Panc1 (cell line): ENCODE measurements at regions not wholly inside any gene's neighbourhood (a gene's known extent, or its start where the extent isn't known, plus 50 kb on each side); places are given as distances from the start of the nearest gene placed in this dataset.

ENCODE experiments used
- ATAC-seq: fragments of 200-7000 bp; cut with Tn5 transposase; 2 replicates; pipeline ENCODE4 v1.9.1; 2020; ENCODE audit warnings: mild to moderate bottlenecking, moderate library complexity
- BruUV-seq: library from RNA; stranded (reverse); fragments of 400-500 nt; replicated peaks from 2 replicates; lab custom pipeline; 2021; lab: Mats Ljungman, UMichigan
- CTCF ChIA-PET: fragments of 300-600 bp; sonication (Branson Sonifier 250); formaldehyde crosslinking; loops from one replicate; lab custom pipeline; 2022; ENCODE audit warnings: antibody characterized with exemption; lab: Charles Lee
- POLR2A ChIA-PET: fragments of 300-600 bp; sonication (Branson Sonifier 250); formaldehyde crosslinking; loops from one replicate; lab custom pipeline; 2022; ENCODE audit warnings: antibody characterized with exemption; lab: Charles Lee
- DNase-seq: peaks from one replicate; pipeline ENCODE4 v3.0.0-alpha.2; 2010; ENCODE audit warnings: low read depth, low spot score
- H3K27ac ChIP-seq: 2 replicates; pipeline ENCODE4 v1.5.1; 2011; ENCODE audit warnings: mild to moderate bottlenecking, low read length, inconsistent platforms
- H3K27me3 ChIP-seq: fragments of 200-500 bp; sonication (Bioruptor generic); 2 replicates; pipeline ENCODE4 v1.6.0; 2014; ENCODE audit warnings: low read length, inconsistent platforms; ENCODE audit not compliant: control insufficient read depth, insufficient read depth
- H3K36me3 ChIP-seq: fragments of 200-500 bp; sonication (Bioruptor generic); 2 replicates; pipeline ENCODE4 v1.5.1; 2014; ENCODE audit warnings: inconsistent platforms, mild to moderate bottlenecking, low read length, moderate library complexity; ENCODE audit not compliant: control insufficient read depth, insufficient read depth
- H3K4me1 ChIP-seq: 2 replicates; pipeline ENCODE4 v1.5.1; 2011; ENCODE audit warnings: inconsistent platforms, mild to moderate bottlenecking, low read length, moderate library complexity; ENCODE audit not compliant: control insufficient read depth, insufficient read depth
- H3K4me3 ChIP-seq, 2 experiments: 2 replicates each; pipeline ENCODE4 v1.5.1; 2011 to 2012; ENCODE audit warnings: low read depth in 2 of 2, low read length in 2 of 2, mild to moderate bottlenecking in 2 of 2, inconsistent platforms in 1 of 2, moderate library complexity in 1 of 2
- H3K9me3 ChIP-seq: fragments of 200-500 bp; sonication (Bioruptor generic); 2 replicates; pipeline ENCODE4 v1.5.1; 2014; ENCODE audit warnings: low read depth, mild to moderate bottlenecking, inconsistent platforms, low read length, moderate library complexity; ENCODE audit not compliant: control insufficient read depth, insufficient read depth
- POLR2AphosphoS5 ChIP-seq: IDR thresholded peaks from 2 replicates; pipeline ENCODE4 v1.6.1; 2012; ENCODE audit warnings: mild to moderate bottlenecking, low read depth, low read length, moderate library complexity
- SIN3A ChIP-seq: IDR thresholded peaks from 2 replicates; pipeline ENCODE4 v1.6.1; 2012; ENCODE audit warnings: low read depth, mild to moderate bottlenecking, low read length, moderate library complexity, borderline replicate concordance; ENCODE audit not compliant: insufficient read depth
- TCF7L2 ChIP-seq: IDR thresholded peaks from 2 replicates; pipeline ENCODE4 v1.6.1; 2011; ENCODE audit warnings: mild to moderate bottlenecking, low read depth, low read length, inconsistent platforms
- in situ Hi-C: cut with HindIII; loops from 2 replicates; pipeline ENCODE4 v1.10.0; 2016; ENCODE audit warnings: low sequenced_read_pairs, low pct_unique_long_range_greater_than_20kb
- intact Hi-C: fragments of 100-400 bp; cut with micrococcal nuclease; formaldehyde crosslinking; loops from one replicate; pipeline ENCODE4 v1.10.0; 2022; ENCODE audit not compliant: unreplicated experiment
- TF ChIP-seq, protein P1 (sequence below): fragments of 450-650 bp; IDR thresholded peaks from 2 replicates; pipeline ENCODE4 v1.5.1; 2017; ENCODE audit warnings: mild to moderate bottlenecking
- TF ChIP-seq, protein P2 (sequence below), 2 experiments: IDR thresholded peaks; 2 replicates each; pipeline ENCODE4 v1.6.1; 2011 to 2012; ENCODE audit warnings: low read depth in 2 of 2, control low read depth in 1 of 2, low read length in 1 of 2, mild to moderate bottlenecking in 1 of 2, moderate library complexity in 1 of 2; ENCODE audit not compliant: insufficient read depth in 1 of 2

DNA sequence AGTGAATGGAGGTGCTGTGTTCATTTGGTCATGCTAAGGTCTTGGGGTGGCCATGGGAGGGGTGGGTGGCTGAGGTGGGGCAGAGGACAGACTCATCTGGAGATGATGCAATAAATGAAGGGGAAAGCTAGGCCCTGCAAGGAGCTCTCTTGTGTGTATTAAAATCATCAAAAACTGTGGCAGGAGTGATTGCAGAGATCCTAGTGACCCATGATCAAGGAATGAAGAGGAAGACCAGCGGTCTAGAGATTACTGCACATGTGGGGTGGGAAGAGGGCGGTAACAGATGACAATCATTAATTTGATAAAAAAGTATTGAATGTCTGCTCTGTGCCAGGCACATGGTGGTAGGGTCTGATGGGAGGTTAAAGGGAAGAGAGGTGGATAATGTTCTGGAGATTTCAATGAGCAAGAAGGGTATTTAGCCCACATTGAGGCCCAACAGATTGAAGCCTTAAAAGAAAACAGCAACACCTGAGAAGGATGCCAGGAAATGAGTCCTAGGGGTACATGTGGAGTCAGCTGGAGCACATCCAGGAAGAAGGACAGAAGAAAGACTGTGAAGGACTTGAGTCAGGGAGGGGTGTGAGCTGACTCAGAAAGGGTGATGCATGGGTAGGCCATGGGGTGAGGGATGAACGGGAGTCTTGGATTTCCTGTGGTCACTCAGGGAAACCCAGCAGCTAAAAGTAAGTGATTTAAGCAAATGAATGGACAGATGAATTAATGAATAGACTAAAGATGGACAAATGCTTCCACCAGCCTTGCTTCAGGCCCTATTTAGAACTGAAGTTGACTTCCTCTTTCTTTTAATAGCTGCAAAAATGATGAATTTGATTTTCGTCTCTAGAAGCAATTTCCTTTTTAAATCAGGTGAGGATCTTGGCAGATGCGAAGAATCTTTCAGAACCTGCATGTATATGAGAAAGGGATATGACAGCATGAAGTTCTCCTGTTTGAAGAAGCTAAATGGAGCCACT is 83.1 kb upstream of the IGFBP3 start:
- H3K4me1 ChIP-seq, result no peaks in the 10 kb centered on the region
- BruUV-seq, result no TSS peak
- no peak overlapping the region for H3K4me3 ChIP-seq
- no peak overlapping the region for H3K27ac ChIP-seq
- ATAC-seq (peak; percentile 73; the same call in 1 of the 2 replicates), DNase-seq (peak; percentile 42)
- CTCF ChIA-PET, result no interaction called here
- in situ Hi-C loops (no loop called here), intact Hi-C loops (no loop called here)
- TF ChIP-seq, protein P1, sequence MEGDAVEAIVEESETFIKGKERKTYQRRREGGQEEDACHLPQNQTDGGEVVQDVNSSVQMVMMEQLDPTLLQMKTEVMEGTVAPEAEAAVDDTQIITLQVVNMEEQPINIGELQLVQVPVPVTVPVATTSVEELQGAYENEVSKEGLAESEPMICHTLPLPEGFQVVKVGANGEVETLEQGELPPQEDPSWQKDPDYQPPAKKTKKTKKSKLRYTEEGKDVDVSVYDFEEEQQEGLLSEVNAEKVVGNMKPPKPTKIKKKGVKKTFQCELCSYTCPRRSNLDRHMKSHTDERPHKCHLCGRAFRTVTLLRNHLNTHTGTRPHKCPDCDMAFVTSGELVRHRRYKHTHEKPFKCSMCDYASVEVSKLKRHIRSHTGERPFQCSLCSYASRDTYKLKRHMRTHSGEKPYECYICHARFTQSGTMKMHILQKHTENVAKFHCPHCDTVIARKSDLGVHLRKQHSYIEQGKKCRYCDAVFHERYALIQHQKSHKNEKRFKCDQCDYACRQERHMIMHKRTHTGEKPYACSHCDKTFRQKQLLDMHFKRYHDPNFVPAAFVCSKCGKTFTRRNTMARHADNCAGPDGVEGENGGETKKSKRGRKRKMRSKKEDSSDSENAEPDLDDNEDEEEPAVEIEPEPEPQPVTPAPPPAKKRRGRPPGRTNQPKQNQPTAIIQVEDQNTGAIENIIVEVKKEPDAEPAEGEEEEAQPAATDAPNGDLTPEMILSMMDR, result 0 out of 2 replicates have a peak, but pooled peaks have one; percentile 4
- no peak for TF ChIP-seq TCF7L2
- no peaks in the 10 kb centered on the region for H3K27me3 ChIP-seq
- no peaks in the 10 kb centered on the region for H3K36me3 ChIP-seq
- POLR2A ChIA-PET, result no interaction called here
- no peaks in the 10 kb centered on the region; the same call in 1 of the 2 replicates for H3K9me3 ChIP-seq

DNA sequence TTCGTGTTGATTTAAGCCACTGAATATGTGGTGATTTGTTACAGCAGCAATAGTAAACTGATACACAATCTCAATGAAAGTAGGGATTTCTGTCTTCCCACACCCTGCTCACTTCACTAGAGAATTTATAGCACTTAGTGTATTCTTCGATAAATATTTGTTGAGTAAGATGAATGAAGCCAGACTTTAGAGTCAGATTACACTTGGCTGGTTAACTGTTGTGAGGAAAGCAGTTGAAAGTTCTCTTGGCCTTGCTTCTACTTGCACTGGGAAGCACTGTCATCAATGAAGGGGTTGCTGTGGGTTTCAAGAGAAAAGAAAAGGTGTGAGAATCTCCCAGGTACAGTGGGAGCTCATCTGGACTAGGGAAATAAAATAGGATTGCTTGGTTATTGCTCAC is 82.1 kb upstream of the IGFBP3 start:
- no peaks in the 10 kb centered on the region for H3K4me1 ChIP-seq
- no peaks in the 10 kb centered on the region for H3K36me3 ChIP-seq
- no TSS peak for BruUV-seq
- intact Hi-C loops (no loop called here), in situ Hi-C loops (no loop called here)
- DNase-seq (no peak), ATAC-seq (no peak)
- no peak overlapping the region for H3K27ac ChIP-seq
- no peak overlapping the region for H3K4me3 ChIP-seq
- CTCF ChIA-PET, result no interaction called here
- POLR2A ChIA-PET, result no interaction called here
- H3K27me3 ChIP-seq, result no peaks in the 10 kb centered on the region
- TF ChIP-seq, protein P2, sequence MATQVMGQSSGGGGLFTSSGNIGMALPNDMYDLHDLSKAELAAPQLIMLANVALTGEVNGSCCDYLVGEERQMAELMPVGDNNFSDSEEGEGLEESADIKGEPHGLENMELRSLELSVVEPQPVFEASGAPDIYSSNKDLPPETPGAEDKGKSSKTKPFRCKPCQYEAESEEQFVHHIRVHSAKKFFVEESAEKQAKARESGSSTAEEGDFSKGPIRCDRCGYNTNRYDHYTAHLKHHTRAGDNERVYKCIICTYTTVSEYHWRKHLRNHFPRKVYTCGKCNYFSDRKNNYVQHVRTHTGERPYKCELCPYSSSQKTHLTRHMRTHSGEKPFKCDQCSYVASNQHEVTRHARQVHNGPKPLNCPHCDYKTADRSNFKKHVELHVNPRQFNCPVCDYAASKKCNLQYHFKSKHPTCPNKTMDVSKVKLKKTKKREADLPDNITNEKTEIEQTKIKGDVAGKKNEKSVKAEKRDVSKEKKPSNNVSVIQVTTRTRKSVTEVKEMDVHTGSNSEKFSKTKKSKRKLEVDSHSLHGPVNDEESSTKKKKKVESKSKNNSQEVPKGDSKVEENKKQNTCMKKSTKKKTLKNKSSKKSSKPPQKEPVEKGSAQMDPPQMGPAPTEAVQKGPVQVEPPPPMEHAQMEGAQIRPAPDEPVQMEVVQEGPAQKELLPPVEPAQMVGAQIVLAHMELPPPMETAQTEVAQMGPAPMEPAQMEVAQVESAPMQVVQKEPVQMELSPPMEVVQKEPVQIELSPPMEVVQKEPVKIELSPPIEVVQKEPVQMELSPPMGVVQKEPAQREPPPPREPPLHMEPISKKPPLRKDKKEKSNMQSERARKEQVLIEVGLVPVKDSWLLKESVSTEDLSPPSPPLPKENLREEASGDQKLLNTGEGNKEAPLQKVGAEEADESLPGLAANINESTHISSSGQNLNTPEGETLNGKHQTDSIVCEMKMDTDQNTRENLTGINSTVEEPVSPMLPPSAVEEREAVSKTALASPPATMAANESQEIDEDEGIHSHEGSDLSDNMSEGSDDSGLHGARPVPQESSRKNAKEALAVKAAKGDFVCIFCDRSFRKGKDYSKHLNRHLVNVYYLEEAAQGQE (IDR thresholded peaks at IDR 0.05; ENCODE audit: insufficient read depth in 1 of 2, low read depth in 2 of 2, low read length in 1 of 2), result no peak
- TF ChIP-seq SIN3A (no peak), TCF7L2 (no peak), POLR2AphosphoS5 (no peak)
- TF ChIP-seq, protein P1, result no peak
- no peaks in the 10 kb centered on the region; the same call in 1 of the 2 replicates for H3K9me3 ChIP-seq
